ENCODE measurements at regions not wholly inside any gene's neighbourhood (a gene's known extent, or its start where the extent isn't known, plus 50 kb on each side); places are given as distances from the start of the nearest gene placed in this dataset.

GRCh38 chr17:56009795-56010651 is 143.3 kb upstream of the ANKFN1 start:
- intact Hi-C loops (cut with micrococcal nuclease) = no loop called here
- ChIA-PET POLR2A (ENCODE audit: partially characterized antibody) (no interaction called here), CTCF (ENCODE audit: partially characterized antibody) (interaction anchor here (1.2 kb wide), 1 partner anchor 11 kb away, joined by 4 read pairs; no protein-coding TSS in a partner anchor)
- Mint-ChIP-seq H3K4me1 (no peaks in the 10 kb centered on the region), H3K9me3 (peaks cover 2 to 10% (median 4%) of the 10 kb centered on the region in 8 donors), H3K27ac (no peak overlapping the region), H3K27me3 (no peaks in the 10 kb centered on the region), H3K36me3 (peaks cover 0 to 1% of the 10 kb centered on the region in 2 donors), H3K4me3 (no peak overlapping the region)
- no peaks in the 10 kb centered on the region for H3K4me1 ChIP-seq (ENCODE audit: insufficient read depth, low read length)
- H3K27ac ChIP-seq (ENCODE audit: low read depth, low read length) = no peak overlapping the region
- no peaks in the 10 kb centered on the region for H3K27me3 ChIP-seq (ENCODE audit: insufficient read depth, low read length)
- H3K36me3 ChIP-seq (ENCODE audit: insufficient read depth, low read length) = no peaks in the 10 kb centered on the region
- H3K9me3 ChIP-seq (ENCODE audit: control insufficient read depth in 1 of 2, low read length in 2 of 2) = no peaks in the 10 kb centered on the region
- no peak for DNase-seq
- H3K4me3 ChIP-seq (ENCODE audit: low read length in 2 of 2) = no peak overlapping the region

- H3K36me3 Mint-ChIP-seq = peaks cover 0 to 1% of the 10 kb centered on the region in 2 donors
- no peak for DNase-seq
- H3K4me1 Mint-ChIP-seq = no peaks in the 10 kb centered on the region
- Histone ChIP-seq H3K27ac (ENCODE audit: low read depth, low read length) (no peak overlapping the region), H3K27me3 (ENCODE audit: insufficient read depth, low read length) (no peaks in the 10 kb centered on the region), H3K4me1 (ENCODE audit: insufficient read depth, low read length) (no peaks in the 10 kb centered on the region), H3K4me3 (ENCODE audit: low read length in 2 of 2) (no peak overlapping the region), H3K9me3 (ENCODE audit: control insufficient read depth in 1 of 2, low read length in 2 of 2) (no peaks in the 10 kb centered on the region), H3K36me3 (ENCODE audit: insufficient read depth, low read length) (no peaks in the 10 kb centered on the region)
- peaks cover 2 to 10% (median 4%) of the 10 kb centered on the region in 8 donors for H3K9me3 Mint-ChIP-seq
- ChIA-PET CTCF (ENCODE audit: partially characterized antibody) (no interaction called here), POLR2A (ENCODE audit: partially characterized antibody) (no interaction called here)
- peaks cover 0 to 1% of the 10 kb centered on the region in 2 donors for H3K27me3 Mint-ChIP-seq
- H3K27ac Mint-ChIP-seq = no peak overlapping the region
- intact Hi-C loops (cut with micrococcal nuclease) = no loop called here
- no peak overlapping the region for H3K4me3 Mint-ChIP-seq
Observed at GRCh38 chr17:56011406-56012131, 141.7 kb upstream of the ANKFN1 start.

GRCh38 chr17:56018211-56018610 is 135.1 kb upstream of the ANKFN1 start:
- Histone ChIP-seq H3K9me3 (ENCODE audit: control insufficient read depth in 1 of 2, low read length in 2 of 2) (no peaks in the 10 kb centered on the region), H3K27me3 (ENCODE audit: insufficient read depth, low read length) (no peaks in the 10 kb centered on the region), H3K27ac (ENCODE audit: low read depth, low read length) (no peak overlapping the region), H3K36me3 (ENCODE audit: insufficient read depth, low read length) (no peaks in the 10 kb centered on the region), H3K4me1 (ENCODE audit: insufficient read depth, low read length) (no peaks in the 10 kb centered on the region), H3K4me3 (ENCODE audit: low read length in 2 of 2) (no peak overlapping the region)
- Mint-ChIP-seq H3K36me3 (no peaks in the 10 kb centered on the region), H3K4me3 (no peak overlapping the region), H3K27ac (no peak overlapping the region), H3K4me1 (no peaks in the 10 kb centered on the region), H3K9me3 (peaks cover 0 to 4% (median 2%) of the 10 kb centered on the region in 8 donors), H3K27me3 (peaks cover 1 to 9% of the 10 kb centered on the region in 2 donors)
- ChIA-PET POLR2A (ENCODE audit: partially characterized antibody) (no interaction called here), CTCF (ENCODE audit: partially characterized antibody) (no interaction called here)
- intact Hi-C loops (cut with micrococcal nuclease) = no loop called here
- no peak for DNase-seq

- H3K27me3 Mint-ChIP-seq = peaks cover 1 to 9% of the 10 kb centered on the region in 2 donors
Observed at GRCh38 chr17:56020369-56020768, 132.9 kb upstream of the ANKFN1 start.

GRCh38 chr17:56021681-56022190 is 131.5 kb upstream of the ANKFN1 start:
- no peak overlapping the region for H3K4me3 Mint-ChIP-seq
- no peak overlapping the region for H3K27ac Mint-ChIP-seq
- H3K4me1 Mint-ChIP-seq = no peaks in the 10 kb centered on the region
- no peaks in the 10 kb centered on the region for H3K9me3 ChIP-seq (ENCODE audit: control insufficient read depth in 1 of 2, low read length in 2 of 2)
- no peaks in the 10 kb centered on the region for H3K36me3 ChIP-seq (ENCODE audit: insufficient read depth, low read length)
- no peaks in the 10 kb centered on the region for H3K36me3 Mint-ChIP-seq
- H3K27me3 Mint-ChIP-seq = peaks cover 0 to 9% of the 10 kb centered on the region in 2 donors
- POLR2A ChIA-PET (ENCODE audit: partially characterized antibody) = no interaction called here
- CTCF ChIA-PET (ENCODE audit: partially characterized antibody) = interaction anchor here (1.6 kb wide), 1 partner anchor 12 kb away, joined by 4 read pairs; no protein-coding TSS in a partner anchor
- H3K27me3 ChIP-seq (ENCODE audit: insufficient read depth, low read length) = no peaks in the 10 kb centered on the region
- H3K9me3 Mint-ChIP-seq = peaks cover 0 to 2% (median 0%) of the 10 kb centered on the region in 8 donors
- no peak for DNase-seq
- intact Hi-C loops (cut with micrococcal nuclease) = no loop called here
- no peak overlapping the region for H3K27ac ChIP-seq (ENCODE audit: low read depth, low read length)
- H3K4me1 ChIP-seq (ENCODE audit: insufficient read depth, low read length) = no peaks in the 10 kb centered on the region
- H3K4me3 ChIP-seq (ENCODE audit: low read length in 2 of 2) = no peak overlapping the region

More at GRCh38 chr17:56020369-56020768, 132.9 kb upstream of the ANKFN1 start:
- no peak for DNase-seq
- H3K36me3 Mint-ChIP-seq = no peaks in the 10 kb centered on the region
- no peaks in the 10 kb centered on the region for H3K4me1 ChIP-seq (ENCODE audit: insufficient read depth, low read length)
- no peak overlapping the region for H3K27ac ChIP-seq (ENCODE audit: low read depth, low read length)
- ChIA-PET CTCF (ENCODE audit: partially characterized antibody) (interaction anchor here (1.6 kb wide), 1 partner anchor 10 kb away, joined by 4 read pairs; no protein-coding TSS in a partner anchor), POLR2A (ENCODE audit: partially characterized antibody) (no interaction called here)
- no peak overlapping the region for H3K27ac Mint-ChIP-seq
- H3K9me3 ChIP-seq (ENCODE audit: control insufficient read depth in 1 of 2, low read length in 2 of 2) = no peaks in the 10 kb centered on the region
- no peaks in the 10 kb centered on the region for H3K36me3 ChIP-seq (ENCODE audit: insufficient read depth, low read length)
- peaks cover 0 to 1% (median 0%) of the 10 kb centered on the region in 8 donors for H3K9me3 Mint-ChIP-seq
- no peaks in the 10 kb centered on the region for H3K27me3 ChIP-seq (ENCODE audit: insufficient read depth, low read length)
- H3K4me3 Mint-ChIP-seq = no peak overlapping the region
- intact Hi-C loops (cut with micrococcal nuclease) = no loop called here
- no peaks in the 10 kb centered on the region for H3K4me1 Mint-ChIP-seq
- H3K4me3 ChIP-seq (ENCODE audit: low read length in 2 of 2) = no peak overlapping the region

GRCh38 chr17:56023851-56024250 is 129.4 kb upstream of the ANKFN1 start:
- Histone ChIP-seq H3K4me1 (ENCODE audit: insufficient read depth, low read length) (no peaks in the 10 kb centered on the region), H3K27ac (ENCODE audit: low read depth, low read length) (no peak overlapping the region), H3K9me3 (ENCODE audit: control insufficient read depth in 1 of 2, low read length in 2 of 2) (no peaks in the 10 kb centered on the region), H3K27me3 (ENCODE audit: insufficient read depth, low read length) (no peaks in the 10 kb centered on the region), H3K36me3 (ENCODE audit: insufficient read depth, low read length) (no peaks in the 10 kb centered on the region), H3K4me3 (ENCODE audit: low read length in 2 of 2) (no peak overlapping the region)
- Mint-ChIP-seq H3K36me3 (no peaks in the 10 kb centered on the region), H3K9me3 (peaks cover 0 to 2% (median 0%) of the 10 kb centered on the region in 8 donors), H3K27me3 (peaks cover 0 to 6% of the 10 kb centered on the region in 2 donors), H3K27ac (no peak overlapping the region), H3K4me1 (no peaks in the 10 kb centered on the region), H3K4me3 (no peak overlapping the region)
- intact Hi-C loops (cut with micrococcal nuclease) = no loop called here
- DNase-seq = no peak
- ChIA-PET POLR2A (ENCODE audit: partially characterized antibody) (no interaction called here), CTCF (ENCODE audit: partially characterized antibody) (no interaction called here)

- POLR2A ChIA-PET (ENCODE audit: partially characterized antibody) = no interaction called here
- Histone ChIP-seq H3K9me3 (ENCODE audit: control insufficient read depth in 1 of 2, low read length in 2 of 2) (no peaks in the 10 kb centered on the region), H3K36me3 (ENCODE audit: insufficient read depth, low read length) (no peaks in the 10 kb centered on the region), H3K4me3 (ENCODE audit: low read length in 2 of 2) (no peak overlapping the region), H3K27ac (ENCODE audit: low read depth, low read length) (no peak overlapping the region), H3K27me3 (ENCODE audit: insufficient read depth, low read length) (no peaks in the 10 kb centered on the region), H3K4me1 (ENCODE audit: insufficient read depth, low read length) (no peaks in the 10 kb centered on the region)
- no peaks in the 10 kb centered on the region for H3K4me1 Mint-ChIP-seq
- no peak overlapping the region for H3K27ac Mint-ChIP-seq
- no peak for DNase-seq
- peaks cover 3 to 5% of the 10 kb centered on the region in 2 donors for H3K27me3 Mint-ChIP-seq
- intact Hi-C loops (cut with micrococcal nuclease) = no loop called here
- peaks cover 0 to 2% (median 0%) of the 10 kb centered on the region in 8 donors for H3K9me3 Mint-ChIP-seq
- CTCF ChIA-PET (ENCODE audit: partially characterized antibody) = no interaction called here
- H3K4me3 Mint-ChIP-seq = no peak overlapping the region
- no peaks in the 10 kb centered on the region for H3K36me3 Mint-ChIP-seq
Observed at GRCh38 chr17:56026915-56027314, 126.4 kb upstream of the ANKFN1 start.

Data from CD4-positive, alpha-beta memory T cell (primary cell).